Left lung (tissue), 4 donors: ENCODE measurements at regions not wholly inside any gene's neighbourhood (a gene's known extent, or its start where the extent isn't known, plus 50 kb on each side); places are given as distances from the start of the nearest gene placed in this dataset.

Experiments used
- ATAC-seq: fragments of 200-7000 bp; cut with Tn5 transposase; one replicate; pipeline ENCODE4 v1.9.1; 2020; ENCODE audit warnings: moderate library complexity
- DNase-seq, 4 donors: peaks; one replicate each; pipeline ENCODE4 v3.0.0-alpha.2; 2013 to 2020
- H3K27ac ChIP-seq, 2 donors: fragments of 200-600 bp; sonication (generic) in 1 of 2; one replicate each; pipeline versions ENCODE4 v1.5.0 to v1.8.0; 2020 to 2021
- H3K27me3 ChIP-seq, 2 donors: fragments of 200-600 bp; sonication (generic) in 1 of 2; one replicate each; pipeline versions ENCODE4 v1.5.0 to v1.8.0; 2020 to 2021
- H3K36me3 ChIP-seq, 2 donors: fragments of 200-600 bp; sonication (generic) in 1 of 2; one replicate each; pipeline versions ENCODE4 v1.5.0 to v1.8.0; 2020 to 2021
- H3K4me1 ChIP-seq, 2 donors: fragments of 200-600 bp; one replicate each; pipeline ENCODE4 v1.8.0; 2021
- H3K4me3 ChIP-seq, 2 donors: fragments of 200-600 bp; sonication (generic) in 1 of 2; one replicate each; pipeline versions ENCODE4 v1.5.0 to v1.8.0; 2020 to 2021; ENCODE audit warnings: mild to moderate bottlenecking in 1 of 2
- H3K9me3 ChIP-seq, 2 donors: fragments of 200-600 bp; sonication (generic) in 1 of 2; one replicate each; pipeline versions ENCODE4 v1.5.0 to v1.8.0; 2020 to 2021
- CTCF ChIP-seq, 2 donors: fragments of 200-600 bp; sonication (generic) in 1 of 2; IDR thresholded peaks; one replicate each; pipeline versions ENCODE4 v1.5.0 to v1.8.0; 2021; ENCODE audit warnings: antibody characterized with exemption in 2 of 2
- intact Hi-C, 2 donors: fragments of 100-400 bp; cut with DNase I; formaldehyde crosslinking; loops; one replicate each; pipeline versions ENCODE4 v1.11.2 to v1.14.2; 2022
- donor health status: DM: no; HTN: yes; CAD: no.
- donor health status: DM: no; HTN: no; CAD: no.

DNA sequence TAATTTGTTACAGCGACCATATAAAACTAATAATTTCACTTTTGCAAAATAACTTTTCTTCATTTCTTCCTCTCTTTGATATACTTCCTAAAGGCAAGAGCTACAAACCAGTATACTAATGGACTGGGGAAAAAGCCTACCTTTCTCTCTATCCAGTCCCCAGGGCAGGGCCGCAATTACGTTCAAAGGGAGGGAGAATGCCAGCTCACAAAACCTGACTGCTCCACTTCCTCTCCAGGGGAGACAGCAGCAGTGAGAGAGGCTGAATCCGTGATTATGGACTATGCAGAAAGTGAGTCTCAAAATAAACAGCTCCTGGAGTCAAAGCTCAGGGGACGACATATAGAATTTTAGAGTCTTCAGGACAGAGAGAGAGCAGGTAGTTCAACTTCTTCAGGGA lies 126.9 kb upstream of the HES1 start:
- Histone ChIP-seq H3K9me3 (no peaks in the 10 kb centered on the region), H3K4me3 (no peak overlapping the region), H3K27ac (no peak overlapping the region), H3K36me3 (no peaks in the 10 kb centered on the region), H3K4me1 (peaks cover 11 to 20% of the 10 kb centered on the region in 2 donors), H3K27me3 (no peaks in the 10 kb centered on the region)
- intact Hi-C loops: loop anchor here in 1 of 2 donors (10.0 kb wide), 1 partner anchor 126 kb away; the partner anchor contains the start of gene HES1
- TF ChIP-seq CTCF (IDR thresholded peaks at IDR 0.05): no peak
- no peak for ATAC-seq
- no peak for DNase-seq

GRCh38 chr3:194009892-194010533 lies 125.9 kb upstream of the HES1 start:
- no peaks in the 10 kb centered on the region for H3K36me3 ChIP-seq
- TF ChIP-seq CTCF (IDR thresholded peaks at IDR 0.05): no peak
- H3K4me1 ChIP-seq: peaks cover under 1 to 10% of the 10 kb centered on the region in 2 donors
- no peak overlapping the region for H3K4me3 ChIP-seq
- H3K27me3 ChIP-seq: no peaks in the 10 kb centered on the region
- peak in 1 of 4 donors; percentile 46 for DNase-seq
- intact Hi-C loops: loop anchor here in 1 of 2 donors (10.0 kb wide), 1 partner anchor 125 kb away; the partner anchor contains the start of gene HES1
- no peaks in the 10 kb centered on the region for H3K9me3 ChIP-seq
- no peak overlapping the region for H3K27ac ChIP-seq
- ATAC-seq: peak; percentile 86

- intact Hi-C loops: no loop called here
- no peak overlapping the region for H3K4me3 ChIP-seq
- no peaks in the 10 kb centered on the region for H3K27me3 ChIP-seq
Measured at GRCh38 chr3:194011807-194012206, 124.1 kb upstream of the HES1 start.

DNA sequence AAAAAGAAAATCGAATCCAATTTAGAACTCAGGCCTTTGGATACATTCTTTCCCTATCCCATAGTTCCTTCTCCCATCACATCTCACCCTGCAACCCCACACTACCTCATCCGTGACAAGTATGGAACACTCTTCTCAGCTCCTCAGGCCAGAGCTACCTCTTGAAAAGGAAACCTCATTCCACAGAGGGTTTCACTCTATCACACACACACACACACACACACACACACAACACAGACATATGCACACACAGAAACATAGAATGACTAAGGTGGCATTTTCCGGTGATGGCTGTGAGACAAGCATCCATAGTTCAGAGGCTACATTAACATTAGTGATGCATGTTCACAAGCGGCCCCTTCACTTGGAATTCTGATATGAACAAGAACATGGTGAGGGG lies 122.0 kb upstream of the HES1 start:
- no peak for ATAC-seq
- TF ChIP-seq CTCF (IDR thresholded peaks at IDR 0.05): no peak
- intact Hi-C loops: no loop called here
- Histone ChIP-seq H3K4me1 (no peaks in the 10 kb centered on the region), H3K36me3 (no peaks in the 10 kb centered on the region), H3K4me3 (no peak overlapping the region), H3K9me3 (no peaks in the 10 kb centered on the region), H3K27ac (no peak overlapping the region), H3K27me3 (no peaks in the 10 kb centered on the region)
- no peak for DNase-seq

More at GRCh38 chr3:194011807-194012206, 124.1 kb upstream of the HES1 start:
- Histone ChIP-seq H3K27ac (no peak overlapping the region), H3K36me3 (no peaks in the 10 kb centered on the region), H3K9me3 (no peaks in the 10 kb centered on the region), H3K4me1 (no peaks in the 10 kb centered on the region)
- no peak for DNase-seq
- no peak for ATAC-seq
- no peak for TF ChIP-seq CTCF (IDR thresholded peaks at IDR 0.05)

GRCh38 chr3:194014756-194015155 lies 121.2 kb upstream of the HES1 start:
- no peak for ATAC-seq
- TF ChIP-seq CTCF (IDR thresholded peaks at IDR 0.05): no peak

More at GRCh38 chr3:194014756-194015155, 121.2 kb upstream of the HES1 start:
- intact Hi-C loops: no loop called here
- no peak for DNase-seq
- Histone ChIP-seq H3K27ac (no peak overlapping the region), H3K36me3 (no peaks in the 10 kb centered on the region), H3K4me1 (no peaks in the 10 kb centered on the region), H3K9me3 (no peaks in the 10 kb centered on the region), H3K4me3 (no peak overlapping the region), H3K27me3 (no peaks in the 10 kb centered on the region)
